ENCODE measurements at regions not wholly inside any gene's neighbourhood (a gene's known extent, or its start where the extent isn't known, plus 50 kb on each side); places are given as distances from the start of the nearest gene placed in this dataset.

DNA sequence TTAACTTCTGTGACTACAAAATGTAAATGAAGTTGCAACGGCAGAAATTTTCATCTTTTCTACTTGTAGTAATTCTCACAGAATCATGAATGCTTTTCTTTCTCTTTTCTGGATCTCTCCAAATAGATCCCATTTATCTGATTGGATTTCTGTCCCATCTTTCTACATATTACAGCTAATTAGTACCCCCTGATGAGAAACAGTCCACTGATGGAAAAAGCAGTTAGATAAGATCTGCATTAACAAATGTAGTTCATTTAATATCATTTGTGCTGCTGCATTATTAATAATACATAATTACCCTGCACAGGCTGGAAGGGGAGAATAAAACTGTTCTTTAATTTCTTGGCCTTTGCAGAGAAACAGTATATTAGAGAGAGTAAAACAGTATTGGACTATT, 289.3 kb downstream of the TTLL7 start:
- TF ChIP-seq, protein P1, sequence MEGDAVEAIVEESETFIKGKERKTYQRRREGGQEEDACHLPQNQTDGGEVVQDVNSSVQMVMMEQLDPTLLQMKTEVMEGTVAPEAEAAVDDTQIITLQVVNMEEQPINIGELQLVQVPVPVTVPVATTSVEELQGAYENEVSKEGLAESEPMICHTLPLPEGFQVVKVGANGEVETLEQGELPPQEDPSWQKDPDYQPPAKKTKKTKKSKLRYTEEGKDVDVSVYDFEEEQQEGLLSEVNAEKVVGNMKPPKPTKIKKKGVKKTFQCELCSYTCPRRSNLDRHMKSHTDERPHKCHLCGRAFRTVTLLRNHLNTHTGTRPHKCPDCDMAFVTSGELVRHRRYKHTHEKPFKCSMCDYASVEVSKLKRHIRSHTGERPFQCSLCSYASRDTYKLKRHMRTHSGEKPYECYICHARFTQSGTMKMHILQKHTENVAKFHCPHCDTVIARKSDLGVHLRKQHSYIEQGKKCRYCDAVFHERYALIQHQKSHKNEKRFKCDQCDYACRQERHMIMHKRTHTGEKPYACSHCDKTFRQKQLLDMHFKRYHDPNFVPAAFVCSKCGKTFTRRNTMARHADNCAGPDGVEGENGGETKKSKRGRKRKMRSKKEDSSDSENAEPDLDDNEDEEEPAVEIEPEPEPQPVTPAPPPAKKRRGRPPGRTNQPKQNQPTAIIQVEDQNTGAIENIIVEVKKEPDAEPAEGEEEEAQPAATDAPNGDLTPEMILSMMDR (IDR thresholded peaks at IDR 0.05): no peak
- TF ChIP-seq POLR2AphosphoS5 (IDR thresholded peaks at IDR 0.05): no peak
- TF ChIP-seq EP300 (IDR thresholded peaks at IDR 0.05): no peak
- no peak for TF ChIP-seq POLR2A (IDR thresholded peaks at IDR 0.05)

Data from stomach (tissue), 4 donors.